HG03175 (cell line): ENCODE measurements at regions not wholly inside any gene's neighbourhood (a gene's known extent, or its start where the extent isn't known, plus 50 kb on each side); places are given as distances from the start of the nearest gene placed in this dataset.

Experiments used
- ATAC-seq: cut with Tn5 transposase; IDR thresholded peaks from one replicate; pipeline ENCODE4 v1.9.1; 2021; ENCODE audit warnings: mild to moderate bottlenecking, moderate library complexity; ENCODE audit not compliant: unreplicated experiment

DNA sequence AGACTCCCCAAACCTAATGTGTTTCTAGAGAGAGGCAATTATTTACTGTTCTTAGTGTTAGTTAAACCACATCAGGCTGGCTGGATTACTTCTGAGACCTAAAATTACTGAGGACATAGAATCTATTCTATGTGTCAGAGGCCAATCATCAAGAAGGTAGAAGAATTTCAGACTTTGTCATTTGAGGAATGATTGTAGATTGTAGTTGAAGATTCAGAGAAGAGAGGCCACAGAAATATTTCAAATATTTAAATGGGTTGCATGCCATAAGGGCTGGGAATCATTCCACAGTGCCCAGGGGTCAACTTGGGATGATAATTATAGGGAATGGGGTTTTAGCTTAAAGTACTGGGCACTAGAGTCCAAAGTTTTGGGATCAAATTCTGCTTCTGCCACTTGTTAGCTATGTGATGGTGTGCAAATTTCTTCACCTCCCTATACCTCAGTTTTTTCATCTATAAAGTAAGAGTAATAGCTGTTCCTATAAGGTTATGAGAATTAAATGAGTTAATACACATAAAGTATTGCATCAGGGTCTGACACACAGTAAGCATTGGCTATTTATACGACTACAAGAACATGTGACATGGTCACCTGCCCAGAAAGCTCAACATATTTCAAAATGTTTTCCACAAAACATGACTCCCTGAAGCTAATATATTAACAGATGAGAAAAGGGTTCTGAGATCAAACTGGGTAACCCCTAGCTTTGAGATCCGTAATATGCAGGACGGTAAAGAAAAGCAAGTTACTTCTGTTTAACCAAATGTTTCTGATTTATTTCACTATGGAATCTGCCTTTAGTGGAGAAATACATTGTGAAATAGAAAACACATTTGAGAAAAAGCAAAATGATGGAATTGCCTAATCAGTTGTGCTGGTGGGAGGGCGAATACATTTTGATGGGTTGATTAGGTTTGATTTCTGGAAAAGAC lies 69.7 kb upstream of the SPAG17 start:
- ATAC-seq, result no peak

DNA sequence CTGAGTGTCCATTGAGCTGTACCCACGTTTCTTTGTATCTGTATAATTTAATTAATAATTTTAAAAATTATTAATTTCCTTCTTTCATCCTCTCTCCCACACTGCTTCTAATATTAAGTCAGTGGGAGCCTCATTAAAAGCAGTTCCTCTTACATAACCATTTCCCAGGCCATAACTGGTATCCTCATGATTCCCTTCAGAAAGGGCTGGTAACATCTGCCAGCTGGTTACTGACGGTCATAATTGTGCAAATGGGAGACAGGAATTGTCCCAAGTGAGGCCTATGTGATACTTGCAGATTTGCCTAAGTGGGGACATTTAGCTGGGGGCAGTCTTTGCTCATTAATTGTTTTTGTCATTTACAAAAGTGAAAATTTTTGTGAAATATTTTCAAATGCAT lies 69.0 kb upstream of the SPAG17 start:
- ATAC-seq, result no peak

DNA sequence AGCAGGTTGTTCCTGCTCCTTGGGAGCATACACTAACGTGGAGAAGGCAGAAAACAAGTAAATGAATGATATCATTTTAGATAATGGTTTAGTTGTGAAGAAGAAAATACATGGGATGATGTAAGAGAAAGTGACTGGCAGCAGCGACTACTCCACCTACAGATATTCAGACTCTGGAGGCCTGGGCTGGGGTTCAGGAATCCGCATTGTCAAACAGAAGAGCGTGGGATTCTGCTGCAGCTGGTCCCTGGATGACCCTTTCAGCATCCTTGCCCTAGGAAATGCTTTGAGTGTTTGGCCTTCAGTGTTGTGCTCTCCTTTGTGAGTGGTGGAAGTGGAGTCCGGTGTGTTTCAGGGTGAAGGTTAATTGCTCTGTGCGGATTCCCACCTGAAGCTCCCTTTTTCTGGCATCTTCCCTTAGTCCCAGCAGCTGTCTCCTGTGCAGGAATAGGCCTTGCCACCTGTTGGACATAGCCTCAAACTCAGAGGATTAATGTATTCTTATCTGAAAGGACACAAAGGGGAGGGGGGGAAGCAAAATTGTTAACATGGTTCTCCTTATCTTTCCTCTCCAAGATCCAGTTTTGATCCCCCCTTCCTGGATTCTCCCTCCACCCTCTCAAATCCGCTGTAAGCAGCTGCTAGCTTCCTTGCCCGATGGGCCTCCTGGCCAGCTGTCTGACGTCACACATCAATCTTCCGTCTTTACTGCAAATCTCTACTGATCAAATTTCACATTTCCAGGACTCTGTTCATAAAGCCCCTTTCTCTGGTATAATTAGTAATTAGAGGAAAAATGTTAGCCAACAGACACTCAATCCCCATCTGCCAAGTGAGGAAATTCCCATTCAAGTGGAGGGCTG lies 68.3 kb upstream of the SPAG17 start:
- no peak for ATAC-seq

DNA sequence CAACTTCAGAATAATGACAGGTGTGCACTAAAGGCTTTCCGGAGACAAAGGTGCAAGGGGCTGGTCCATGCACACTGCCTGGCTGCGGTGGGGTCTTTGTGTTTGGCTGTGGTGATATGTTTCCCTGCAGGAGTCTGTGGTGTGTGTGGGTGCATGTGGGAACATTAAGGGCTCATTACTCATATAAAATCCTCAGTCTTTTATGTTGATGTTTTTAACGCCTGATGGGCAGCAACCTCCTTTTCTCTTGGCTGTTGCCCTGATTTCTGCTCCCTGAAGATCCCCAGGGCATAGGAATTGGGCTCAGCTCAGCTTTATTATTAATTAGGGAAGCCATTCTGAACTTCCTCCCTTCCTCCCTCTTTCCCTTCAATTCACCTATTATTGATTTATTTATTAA lies 67.6 kb upstream of the SPAG17 start:
- ATAC-seq, result no peak

DNA sequence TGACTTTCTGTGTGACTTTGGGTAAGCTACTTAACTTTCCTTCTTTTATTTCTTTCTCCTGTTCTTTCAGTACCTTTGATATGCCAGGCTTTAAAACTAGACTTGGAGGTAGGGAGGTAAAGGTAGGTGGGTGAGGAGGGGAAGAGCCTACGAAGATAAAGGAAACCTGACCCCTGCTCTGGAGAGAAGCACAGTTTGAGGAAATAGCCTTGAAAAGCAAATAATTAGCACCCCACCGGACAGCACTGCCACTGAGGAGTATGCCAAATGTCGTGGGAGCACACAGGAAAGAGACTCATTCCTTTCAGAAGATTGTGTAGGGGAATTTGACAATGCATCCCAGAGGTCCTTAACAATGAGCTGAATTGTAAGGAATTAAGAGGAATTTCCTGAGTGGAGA lies 65.2 kb upstream of the SPAG17 start:
- ATAC-seq, result no peak

DNA sequence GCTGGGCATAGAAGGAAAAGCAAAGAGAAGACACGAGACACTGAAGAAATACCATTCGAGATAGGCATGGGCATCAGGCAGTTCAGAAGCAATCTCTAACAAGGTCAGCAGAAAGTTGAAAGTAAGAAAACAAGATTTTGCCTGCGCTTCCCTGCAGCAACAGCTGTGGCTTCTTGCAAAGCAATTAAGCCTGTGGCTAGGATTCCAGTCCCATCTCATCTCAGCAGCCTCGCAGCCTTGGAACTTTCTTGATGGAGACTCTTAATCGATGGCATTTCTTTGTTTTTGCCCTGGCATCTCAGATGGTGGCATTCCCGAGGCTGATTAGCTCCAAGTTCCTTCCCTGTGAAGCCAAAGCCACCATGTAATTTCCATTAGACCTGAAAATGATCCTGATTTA lies 64.6 kb upstream of the SPAG17 start:
- no peak for ATAC-seq

DNA sequence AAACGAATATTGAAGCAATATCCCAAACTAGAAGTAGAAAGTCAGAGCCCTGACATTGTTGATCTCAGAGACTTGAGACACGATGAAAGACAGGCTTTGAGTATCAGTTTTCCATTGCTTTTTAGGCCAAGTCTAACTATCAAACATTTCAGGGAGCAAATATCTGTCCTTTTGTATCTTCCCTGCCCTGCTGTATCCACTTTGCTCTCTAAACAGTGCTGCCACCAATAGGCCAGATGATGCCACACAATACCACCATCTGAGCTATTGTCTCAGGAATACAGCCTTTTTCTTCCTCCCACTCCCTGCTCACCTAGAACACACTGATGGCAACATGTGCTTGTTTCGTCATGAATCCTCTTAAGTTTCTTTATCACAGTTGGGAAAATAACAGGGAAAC lies 62.6 kb upstream of the SPAG17 start:
- no peak for ATAC-seq

DNA sequence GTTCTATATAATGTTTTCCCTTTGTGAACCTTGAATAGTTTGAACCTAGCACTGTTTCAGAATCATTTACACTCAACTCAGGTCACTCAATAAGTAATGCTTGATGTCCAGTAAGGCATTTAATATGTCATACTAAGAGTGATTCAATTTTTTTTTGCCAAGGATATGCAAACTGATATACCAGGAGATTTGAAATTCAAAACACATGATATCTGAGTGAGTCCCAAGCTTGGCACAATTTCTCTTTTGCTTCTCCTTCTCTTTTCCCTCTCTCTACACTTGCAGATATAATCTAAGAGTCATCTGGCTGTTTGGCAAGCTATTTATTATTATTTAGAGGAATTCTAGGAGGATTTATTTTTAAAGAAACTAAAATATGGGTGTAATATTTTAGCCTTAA lies 61.6 kb upstream of the SPAG17 start:
- ATAC-seq, result no peak

DNA sequence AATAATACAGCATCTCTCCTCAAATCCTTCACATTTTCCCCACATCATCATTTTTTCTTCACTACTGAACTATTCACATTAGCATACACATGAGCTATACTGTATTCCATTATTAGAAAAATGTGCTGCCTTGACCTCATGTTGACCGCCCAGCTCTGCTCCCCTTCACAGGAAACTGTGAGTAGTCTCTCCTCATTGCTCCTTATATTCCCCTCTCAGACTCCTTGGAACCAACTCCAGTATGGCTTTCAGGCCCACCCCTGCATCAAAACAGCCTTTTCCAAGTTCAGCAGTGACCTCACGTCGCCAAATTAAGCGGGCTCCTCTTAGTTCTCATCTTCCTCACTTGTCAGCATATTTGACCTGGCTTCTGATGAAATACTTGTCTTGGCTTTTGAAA lies 59.2 kb upstream of the SPAG17 start:
- ATAC-seq, result no peak

DNA sequence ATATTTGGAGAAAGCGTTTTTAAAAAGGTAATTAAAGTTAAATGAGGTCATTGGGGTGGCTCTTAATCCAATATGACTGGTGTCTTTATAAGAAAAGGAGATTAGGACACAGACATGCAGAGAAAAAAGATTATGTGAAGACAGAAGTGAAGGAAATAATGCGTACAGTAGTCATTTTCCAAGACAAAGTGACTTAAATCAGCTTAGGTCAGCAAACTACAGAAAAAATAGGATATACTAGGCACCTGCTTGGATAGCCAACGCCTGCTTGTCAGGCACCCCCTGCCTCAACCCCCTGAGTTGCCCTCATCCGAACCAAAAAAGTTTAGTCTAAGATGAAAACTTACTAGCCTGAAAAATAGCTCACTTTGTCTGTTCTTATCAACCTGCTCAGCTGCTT lies 58.2 kb upstream of the SPAG17 start:
- no peak for ATAC-seq
